KBM-7 (cell line): ENCODE measurements at regions not wholly inside any gene's neighbourhood (a gene's known extent, or its start where the extent isn't known, plus 50 kb on each side); places are given as distances from the start of the nearest gene placed in this dataset.
A peak's percentile ranks its signal among the peaks of the same experiment; 100 is the strongest.
"Not testable (repeated sequence)": the region's sequence is repeated elsewhere in the genome, so short reads cannot be mapped to it uniquely, and the experiment has no call there.

Experiments
- DNase-seq: peaks from one replicate; pipeline ENCODE4 v3.0.0-alpha.2; 2015
- in situ Hi-C: fragments of 300-500 bp; cut with MboI; formaldehyde crosslinking; loops from 2 replicates; pipeline ENCODE4 v1.14.3; 2020; ENCODE audit warnings: low sequenced_read_pairs, low pct_unique_long_range_greater_than_20kb, mixed read lengths

DNA sequence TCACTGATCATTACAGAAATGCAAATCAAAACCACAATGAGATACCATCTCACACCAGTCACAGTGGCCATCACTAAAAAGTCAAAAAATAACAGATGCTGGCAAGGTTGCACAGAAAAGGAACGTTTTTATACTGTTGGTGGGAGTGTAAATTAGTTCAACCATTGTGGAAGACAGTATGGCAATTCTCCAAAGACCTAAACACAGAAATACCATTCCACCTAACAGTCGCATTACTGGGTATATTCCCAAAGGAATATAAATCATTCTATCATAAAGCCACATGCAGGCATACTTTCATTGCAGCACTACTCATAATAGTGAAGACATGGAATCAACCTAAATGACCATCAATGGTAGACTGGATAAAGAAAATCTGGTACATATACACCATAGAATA, 83.2 kb upstream of the ARID5B start:
- in situ Hi-C loops, result not testable (repeated sequence)

DNA sequence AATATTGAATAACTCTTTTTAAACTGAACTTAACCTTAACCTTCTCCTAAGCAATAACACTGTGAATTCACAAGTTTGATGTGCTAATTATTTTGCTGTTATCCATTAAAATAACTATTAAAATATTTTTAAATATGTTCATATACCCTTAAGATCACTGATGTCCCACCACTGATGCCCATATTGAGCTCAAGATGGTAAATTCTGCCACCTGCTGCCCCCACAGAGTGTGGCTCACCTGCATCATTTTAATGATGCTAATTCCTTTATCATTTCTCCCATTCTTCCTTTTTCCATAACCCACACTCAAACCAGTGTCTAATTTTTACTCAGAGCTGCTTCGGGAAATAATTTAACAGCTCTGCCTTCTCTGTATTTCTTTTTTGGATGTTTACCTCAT, 82.3 kb upstream of the ARID5B start:
- in situ Hi-C loops, result no loop called here
- no peak for DNase-seq

More for the DNA sequence above, 83.2 kb upstream of the ARID5B start:
- DNase-seq, result not testable (repeated sequence)

DNA sequence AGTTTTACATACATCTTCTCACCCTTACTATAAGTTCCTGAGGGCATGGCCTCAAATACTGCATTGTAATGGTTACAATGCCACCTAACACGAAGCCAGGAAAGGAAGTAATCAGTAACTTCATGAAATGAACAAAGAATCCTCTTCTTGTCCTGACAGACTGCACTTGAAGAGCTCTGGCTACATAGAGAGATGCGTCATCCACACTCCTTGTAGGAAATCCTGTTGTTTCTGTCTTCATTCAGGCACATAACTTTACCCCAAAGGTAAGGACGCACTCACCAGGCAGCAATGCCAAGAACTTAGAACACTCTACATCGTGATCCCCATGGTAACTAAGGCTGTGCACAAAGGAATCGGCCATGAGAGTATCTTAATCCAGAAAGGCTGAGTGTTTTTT, 80.3 kb upstream of the ARID5B start:
- no peak for DNase-seq
- in situ Hi-C loops, result no loop called here

GRCh38 chr10:61821693-61822092, 79.8 kb upstream of the ARID5B start:
- in situ Hi-C loops, result no loop called here
- no peak for DNase-seq

DNA sequence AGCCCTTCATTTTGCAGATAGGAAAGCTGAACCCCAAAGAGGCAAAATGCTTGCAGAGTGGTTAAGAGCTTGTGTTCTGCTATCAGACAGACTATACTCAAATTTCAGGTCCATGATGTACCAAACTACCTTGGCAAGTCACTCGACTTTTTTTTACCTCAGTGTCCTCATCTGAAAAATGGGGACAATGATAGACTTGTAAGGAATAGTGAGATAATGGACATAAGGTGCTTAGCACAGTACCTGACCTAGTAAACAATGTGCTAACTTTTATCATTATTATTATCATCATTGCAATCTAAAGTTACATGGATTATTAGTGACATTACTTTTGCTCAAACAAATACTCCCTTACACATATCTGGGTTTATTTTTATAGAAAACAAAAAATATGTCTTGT, 79.4 kb upstream of the ARID5B start:
- no peak for DNase-seq
- in situ Hi-C loops, result no loop called here

GRCh38 chr10:61822781-61823230, 78.7 kb upstream of the ARID5B start:
- no peak for DNase-seq
- in situ Hi-C loops, result no loop called here

DNA sequence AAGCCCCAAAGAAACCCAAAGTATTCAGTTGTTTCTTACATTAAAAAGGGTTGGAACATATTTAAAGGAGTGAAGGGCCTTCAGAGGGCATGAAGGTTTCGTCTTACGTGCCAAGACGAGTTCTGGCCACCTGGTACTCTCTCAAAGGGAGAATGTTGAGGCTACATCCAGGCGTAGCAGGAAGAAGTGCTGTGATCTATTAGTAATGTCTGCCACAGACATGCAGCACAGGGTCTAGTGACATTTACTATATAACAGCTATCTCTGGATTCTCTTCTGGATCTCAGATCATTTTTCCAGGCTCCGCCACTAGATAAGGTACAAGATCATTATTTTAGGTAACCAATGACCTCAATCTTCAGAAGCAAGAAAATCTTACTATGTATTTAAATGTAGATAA, 76.5 kb upstream of the ARID5B start:
- in situ Hi-C loops, result no loop called here
- DNase-seq, result no peak

GRCh38 chr10:61825628-61826027, 75.9 kb upstream of the ARID5B start:
- no peak for DNase-seq
- in situ Hi-C loops, result no loop called here

GRCh38 chr10:61828034-61828433, 73.5 kb upstream of the ARID5B start:
- DNase-seq, result no peak
- in situ Hi-C loops, result no loop called here

GRCh38 chr10:61828788-61829187, 72.7 kb upstream of the ARID5B start:
- in situ Hi-C loops, result no loop called here
- no peak for DNase-seq

DNA sequence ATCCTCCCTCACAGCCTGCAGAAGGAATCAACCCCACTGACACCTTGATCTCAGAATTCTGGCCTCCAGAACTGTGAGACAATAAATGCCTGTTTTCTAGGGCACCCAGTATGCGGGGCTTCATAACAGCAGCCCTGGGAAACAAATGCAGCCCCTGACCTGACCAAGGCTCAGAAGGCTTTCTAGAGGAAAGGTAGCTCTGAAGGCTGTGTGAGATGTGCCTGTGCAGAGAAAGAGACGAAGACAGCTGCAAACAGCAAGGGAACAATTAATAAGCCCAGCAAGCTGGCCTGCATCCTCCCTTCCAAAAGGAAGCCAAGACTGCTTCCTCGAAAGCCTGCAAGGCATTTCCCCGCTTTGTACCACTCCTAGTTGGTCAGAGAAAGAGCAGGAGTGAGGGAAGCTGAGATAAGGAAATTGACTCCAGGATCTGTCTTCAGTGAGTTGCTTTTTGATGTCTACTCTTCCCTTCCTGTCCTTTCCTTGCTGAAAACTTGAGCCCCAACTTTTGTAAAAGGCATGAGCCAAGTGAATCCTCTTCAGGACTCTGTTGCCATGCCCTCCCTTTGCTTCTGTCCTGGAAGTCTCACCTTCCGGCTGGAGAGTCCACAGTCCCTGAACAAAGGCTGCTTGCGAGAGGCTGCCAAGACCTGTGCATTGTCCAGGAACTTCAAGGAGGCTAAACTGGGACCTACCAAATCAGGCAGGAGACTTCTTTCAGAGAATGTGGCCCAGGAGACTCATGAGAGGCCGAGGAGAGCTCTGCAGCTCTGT, 71.2 kb upstream of the ARID5B start:
- in situ Hi-C loops, result no loop called here

GRCh38 chr10:61830846-61831273, 70.6 kb upstream of the ARID5B start:
- in situ Hi-C loops, result no loop called here
- no peak for DNase-seq

More for the DNA sequence above, 71.2 kb upstream of the ARID5B start:
- no peak for DNase-seq

- in situ Hi-C loops, result no loop called here
- DNase-seq, result no peak
Measured at GRCh38 chr10:61832866-61833481, 68.5 kb upstream of the ARID5B start.

DNA sequence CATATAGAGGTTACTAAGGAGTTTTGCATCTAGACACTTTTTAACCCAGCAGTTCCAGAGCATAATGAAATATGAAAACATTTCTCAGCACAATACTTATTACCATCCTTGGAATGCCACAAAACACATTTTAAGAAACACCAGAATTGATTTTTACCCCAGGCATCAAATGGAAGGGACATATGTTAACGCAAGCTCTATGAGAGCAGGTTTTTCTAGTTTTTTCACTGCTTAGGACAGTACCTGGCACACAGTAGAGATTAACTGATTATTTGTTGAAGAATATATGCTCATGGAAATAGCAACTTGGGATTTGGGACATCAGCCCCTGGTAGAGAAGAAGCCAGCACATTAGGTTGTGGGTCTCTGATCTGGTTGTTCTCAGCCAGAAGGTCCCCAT, 67.0 kb upstream of the ARID5B start:
- no peak for DNase-seq
- in situ Hi-C loops, result no loop called here

- DNase-seq, result peak; percentile 86
- in situ Hi-C loops, result no loop called here
Measured at GRCh38 chr10:61835069-61835945, 66.2 kb upstream of the ARID5B start.

GRCh38 chr10:61835946-61836887, 65.3 kb upstream of the ARID5B start:
- in situ Hi-C loops, result no loop called here

GRCh38 chr10:61836888-61837754, 64.4 kb upstream of the ARID5B start:
- no peak for DNase-seq
- in situ Hi-C loops, result no loop called here

More at GRCh38 chr10:61835946-61836887, 65.3 kb upstream of the ARID5B start:
- DNase-seq, result no peak

DNA sequence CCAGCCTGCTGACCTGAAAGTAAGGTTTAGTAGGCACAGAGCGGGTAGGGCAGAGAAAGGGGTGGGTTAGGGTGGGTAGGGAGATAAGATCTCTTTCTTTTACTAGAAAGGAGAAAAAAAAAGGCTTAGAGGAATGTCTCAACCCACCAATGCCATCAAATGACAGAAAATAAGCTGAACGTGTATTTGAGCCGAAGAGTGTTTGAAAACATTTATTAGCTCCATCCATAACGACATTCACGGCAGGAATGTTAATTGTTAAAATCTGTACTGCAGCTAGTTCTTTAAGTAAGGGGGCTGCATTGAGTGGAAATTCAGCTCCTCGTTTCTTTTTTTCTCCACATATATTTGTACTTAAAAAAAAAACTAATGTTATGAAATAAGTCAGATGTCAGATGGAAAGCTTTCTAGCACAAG, 63.7 kb upstream of the ARID5B start:
- in situ Hi-C loops, result no loop called here
- peak; percentile 49 for DNase-seq
